Mucosa of rectum (tissue), 2 donors: ENCODE measurements at regions not wholly inside any gene's neighbourhood (a gene's known extent, or its start where the extent isn't known, plus 50 kb on each side); places are given as distances from the start of the nearest gene placed in this dataset.
"Not testable (repeated sequence)": the region's sequence is repeated elsewhere in the genome, so short reads cannot be mapped to it uniquely, and the experiment has no call there.

Experiments used
- H3K27ac ChIP-seq, 2 donors: one replicate each; pipeline ENCODE4 v1.7.0; 2013; ENCODE audit warnings: inconsistent platforms in 2 of 2, low read depth in 2 of 2, low read length in 2 of 2
- H3K27me3 ChIP-seq, 2 donors: one replicate each; pipeline ENCODE4 v1.7.0; 2013; ENCODE audit warnings: low read length in 2 of 2; ENCODE audit not compliant: control insufficient read depth in 2 of 2, insufficient read depth in 2 of 2
- H3K36me3 ChIP-seq, 2 donors: one replicate each; pipeline ENCODE4 v1.7.0; 2013; ENCODE audit warnings: low read length in 2 of 2; ENCODE audit not compliant: control insufficient read depth in 2 of 2, insufficient read depth in 2 of 2
- H3K4me1 ChIP-seq, 2 donors: one replicate each; pipeline ENCODE4 v1.7.0; 2013; ENCODE audit warnings: low read length in 2 of 2, mild to moderate bottlenecking in 1 of 2; ENCODE audit not compliant: control insufficient read depth in 2 of 2, insufficient read depth in 2 of 2
- H3K4me3 ChIP-seq, 2 donors: one replicate each; pipeline ENCODE4 v1.7.0; 2013; ENCODE audit warnings: low read length in 2 of 2
- H3K9ac ChIP-seq, 2 donors: one replicate each; pipeline ENCODE4 v1.7.0; 2013; ENCODE audit warnings: low read length in 2 of 2, low read depth in 1 of 2, mild to moderate bottlenecking in 1 of 2
- H3K9me3 ChIP-seq, 2 donors: one replicate each; pipeline ENCODE4 v1.7.0; 2013; ENCODE audit warnings: low read length in 2 of 2; ENCODE audit not compliant: control insufficient read depth in 2 of 2
- donor health status: healthy.
- donor health status: Normal muscosa, but diverticular disease.

DNA sequence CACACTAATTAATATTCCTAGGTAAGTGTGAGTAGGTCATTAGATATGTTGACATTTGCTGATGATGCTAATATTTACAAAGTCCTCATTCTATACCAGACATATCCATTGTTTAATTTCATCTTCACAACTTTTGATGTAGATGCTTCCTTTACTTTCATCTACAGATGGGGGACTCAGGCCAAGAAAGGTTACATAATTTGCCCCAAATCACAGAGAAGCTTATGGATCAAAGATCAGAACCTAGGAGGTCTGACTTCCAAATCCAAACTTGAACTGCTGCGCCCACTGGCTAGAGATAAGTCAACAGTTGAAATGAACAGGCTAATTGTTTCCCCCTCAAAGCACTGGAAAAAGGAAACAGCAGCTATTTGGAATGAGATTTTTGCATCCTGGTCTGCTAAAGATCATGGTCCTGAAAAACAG is 95.6 kb upstream of the TMEM178A start:
- no peaks in the 10 kb centered on the region for H3K4me1 ChIP-seq
- no peaks in the 10 kb centered on the region for H3K36me3 ChIP-seq
- no peak overlapping the region for H3K9ac ChIP-seq
- no peak overlapping the region for H3K27ac ChIP-seq
- H3K4me3 ChIP-seq, result no peak overlapping the region
- no peaks in the 10 kb centered on the region for H3K27me3 ChIP-seq
- H3K9me3 ChIP-seq, result no peaks in the 10 kb centered on the region

DNA sequence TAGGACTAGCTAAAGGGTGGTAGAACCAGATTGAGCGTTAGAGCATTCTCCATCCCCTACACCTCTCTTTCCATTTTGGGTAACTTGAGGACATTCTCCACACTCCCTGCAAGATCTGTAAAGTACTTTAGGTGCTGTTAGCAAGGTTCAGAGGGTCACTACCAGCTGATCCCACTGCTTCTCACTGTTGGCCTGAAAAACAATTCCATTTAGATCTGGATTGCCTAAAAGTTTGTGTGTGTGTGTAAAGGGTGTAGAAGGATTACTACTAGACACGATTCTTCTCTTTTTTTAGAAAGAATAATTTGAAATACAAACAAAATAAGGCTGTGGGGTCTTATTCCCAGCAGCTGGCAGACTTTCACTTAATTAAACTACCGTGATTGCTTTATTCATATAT is 95.1 kb upstream of the TMEM178A start:
- H3K4me3 ChIP-seq, result no peak overlapping the region
- H3K9ac ChIP-seq, result no peak overlapping the region
- H3K9me3 ChIP-seq, result no peaks in the 10 kb centered on the region
- H3K36me3 ChIP-seq, result no peaks in the 10 kb centered on the region
- no peak overlapping the region for H3K27ac ChIP-seq
- H3K4me1 ChIP-seq, result no peaks in the 10 kb centered on the region
- H3K27me3 ChIP-seq, result no peaks in the 10 kb centered on the region

DNA sequence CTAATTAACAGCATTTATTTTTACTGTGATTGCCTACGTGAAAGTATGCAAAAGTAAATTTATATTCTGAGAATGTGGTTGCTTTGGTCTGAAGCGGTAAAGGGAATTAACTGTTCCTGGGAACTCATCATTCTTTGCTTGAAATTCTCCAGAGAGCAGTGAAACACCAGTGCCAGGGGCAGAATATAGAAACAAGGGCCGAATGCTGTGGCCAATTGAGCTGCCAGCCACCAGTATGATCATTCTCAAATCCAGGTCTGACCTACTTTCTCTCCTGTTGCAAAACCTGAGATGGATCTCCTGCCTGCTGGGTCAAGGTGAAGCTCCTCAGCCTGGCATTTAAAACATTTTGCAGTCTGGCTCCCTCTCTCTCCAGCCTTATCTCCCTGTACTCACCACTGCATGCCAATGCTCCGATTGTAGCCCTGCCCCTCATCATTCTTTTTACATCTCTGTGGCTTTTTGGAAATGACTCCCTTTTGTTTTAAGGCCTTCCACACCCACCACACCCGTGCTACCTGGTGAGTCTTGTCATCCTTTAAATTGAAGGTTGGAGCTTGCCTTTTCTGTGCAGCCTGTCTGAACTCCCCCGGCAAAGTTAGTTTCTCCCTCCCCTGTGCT is 94.5 kb upstream of the TMEM178A start:
- H3K27ac ChIP-seq, result no peak overlapping the region
- H3K36me3 ChIP-seq, result no peaks in the 10 kb centered on the region
- no peak overlapping the region for H3K9ac ChIP-seq

DNA sequence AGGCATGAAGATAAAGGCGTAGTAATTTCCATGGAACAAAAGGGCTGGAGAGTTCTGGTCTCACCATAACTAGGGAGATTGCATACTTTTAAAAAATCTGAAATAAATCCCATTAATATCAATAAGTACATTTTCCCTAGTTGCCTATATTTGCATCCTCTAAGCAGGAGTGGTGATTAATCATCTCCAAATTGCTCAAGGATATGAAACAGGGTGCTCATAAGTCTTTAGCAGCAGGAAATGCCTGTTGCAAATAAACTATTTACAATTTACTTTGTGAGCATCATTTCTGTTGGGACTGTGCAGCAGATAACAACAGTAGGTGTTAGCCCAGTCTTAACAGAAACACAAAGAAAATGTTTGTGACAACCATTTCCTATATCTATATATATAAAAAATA is 92.4 kb upstream of the TMEM178A start:
- H3K4me3 ChIP-seq, result no peak overlapping the region
- no peaks in the 10 kb centered on the region for H3K4me1 ChIP-seq
- H3K27ac ChIP-seq, result no peak overlapping the region
- H3K9ac ChIP-seq, result no peak overlapping the region
- H3K36me3 ChIP-seq, result no peaks in the 10 kb centered on the region
- H3K9me3 ChIP-seq, result no peaks in the 10 kb centered on the region
- H3K27me3 ChIP-seq, result no peaks in the 10 kb centered on the region

More for the DNA sequence above, 94.5 kb upstream of the TMEM178A start:
- Histone ChIP-seq H3K4me1 (no peaks in the 10 kb centered on the region), H3K4me3 (no peak overlapping the region), H3K27me3 (no peaks in the 10 kb centered on the region), H3K9me3 (no peaks in the 10 kb centered on the region)

DNA sequence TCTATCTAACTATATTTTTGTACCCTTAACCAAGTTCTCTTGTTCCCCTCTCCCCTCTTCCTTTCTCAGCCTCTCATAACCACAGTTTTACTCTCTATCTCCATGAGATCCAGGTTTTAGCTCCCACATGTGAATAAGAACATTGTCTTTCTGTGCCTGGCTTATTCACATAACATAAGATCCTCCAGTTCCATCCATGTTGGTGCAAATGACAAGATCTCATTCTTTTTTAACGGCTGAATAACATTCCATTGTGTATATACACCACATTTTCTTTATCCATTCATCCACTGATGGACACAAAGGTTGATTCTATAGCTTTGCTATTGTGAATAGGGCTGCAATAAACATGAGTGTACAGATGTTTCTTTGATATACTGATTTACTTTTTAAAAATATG is 83.9 kb upstream of the TMEM178A start:
- H3K9ac ChIP-seq, result no peak overlapping the region
- no peak overlapping the region for H3K27ac ChIP-seq
- no peak overlapping the region for H3K4me3 ChIP-seq
- H3K9me3 ChIP-seq, result no peaks in the 10 kb centered on the region
- no peaks in the 10 kb centered on the region for H3K27me3 ChIP-seq
- no peaks in the 10 kb centered on the region for H3K36me3 ChIP-seq
- H3K4me1 ChIP-seq, result no peaks in the 10 kb centered on the region

DNA sequence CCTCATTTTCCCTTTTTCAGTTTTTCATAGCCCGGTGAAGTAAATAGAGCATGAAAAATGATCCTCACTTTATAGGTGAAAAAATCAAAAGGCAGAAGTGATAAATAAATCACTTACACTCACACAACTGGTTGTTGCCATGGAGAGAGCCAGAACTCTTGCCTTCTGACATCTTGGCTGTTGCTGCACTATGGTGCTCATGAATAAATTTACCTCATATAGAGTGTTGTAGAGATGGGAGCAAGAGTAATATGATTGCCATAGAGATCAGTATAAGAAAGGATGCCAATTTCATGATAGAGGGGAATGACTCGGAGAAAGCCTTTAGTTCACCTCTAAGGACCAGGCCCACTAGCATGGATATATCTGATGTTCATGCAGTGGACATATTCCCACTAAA is 82.5 kb upstream of the TMEM178A start:
- Histone ChIP-seq H3K9me3 (no peaks in the 10 kb centered on the region), H3K4me1 (no peaks in the 10 kb centered on the region), H3K27me3 (no peaks in the 10 kb centered on the region), H3K9ac (no peak overlapping the region), H3K27ac (no peak overlapping the region), H3K36me3 (no peaks in the 10 kb centered on the region), H3K4me3 (no peak overlapping the region)

DNA sequence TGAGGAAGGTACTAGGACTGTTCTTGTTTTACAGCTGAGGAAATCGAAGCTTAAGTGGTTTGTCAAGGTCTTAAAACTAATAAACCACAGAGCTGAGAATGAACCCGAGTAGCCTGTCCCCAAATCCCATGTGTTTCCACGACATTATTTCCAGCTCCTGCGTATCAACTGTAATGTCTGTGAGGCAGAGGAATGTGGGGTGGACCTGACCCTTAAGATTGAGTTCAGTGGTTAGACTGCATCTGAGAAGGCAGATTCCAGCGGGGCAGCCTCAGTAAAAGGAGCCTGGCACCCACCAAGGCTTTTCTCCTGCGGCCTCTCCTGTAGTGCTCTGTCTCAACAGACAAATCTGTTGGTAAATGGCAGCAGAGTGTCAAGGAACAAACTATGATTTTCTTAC is 81.9 kb upstream of the TMEM178A start:
- Histone ChIP-seq H3K36me3 (no peaks in the 10 kb centered on the region), H3K4me1 (no peaks in the 10 kb centered on the region), H3K9me3 (no peaks in the 10 kb centered on the region), H3K27ac (no peak overlapping the region), H3K27me3 (no peaks in the 10 kb centered on the region), H3K4me3 (no peak overlapping the region), H3K9ac (no peak overlapping the region)

DNA sequence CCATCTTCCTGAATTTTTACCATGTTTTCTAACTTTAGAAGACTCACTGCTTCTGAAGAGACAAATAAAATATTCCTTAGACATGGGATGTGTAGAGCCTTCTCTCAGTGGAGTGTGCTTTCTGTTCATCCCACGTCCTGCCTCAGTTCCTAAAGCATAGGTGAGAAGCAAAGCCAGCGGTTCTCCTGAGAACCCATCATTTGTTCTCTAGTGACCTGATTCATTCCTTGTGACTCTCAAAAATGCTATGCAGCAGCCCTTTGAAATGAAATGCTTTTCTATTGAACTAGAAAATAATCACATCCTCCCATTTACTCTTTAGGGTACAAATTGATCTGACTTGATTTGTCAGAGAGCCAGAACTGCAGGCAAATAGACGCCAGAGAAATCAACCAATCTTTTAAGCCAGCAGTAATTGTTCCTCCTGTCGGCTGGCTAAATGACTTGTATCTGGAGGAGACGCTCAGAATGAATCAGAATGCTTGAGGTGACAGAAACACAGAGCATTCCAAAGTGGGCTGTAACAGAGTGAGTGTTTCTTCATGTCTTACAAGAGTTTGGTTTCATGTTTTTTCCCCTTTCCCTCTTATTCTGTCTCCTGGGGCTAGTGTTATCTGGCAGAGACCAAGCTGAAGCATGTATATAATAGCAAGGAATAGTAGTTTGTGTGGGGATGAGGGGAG is 81.3 kb upstream of the TMEM178A start:
- no peaks in the 10 kb centered on the region for H3K4me1 ChIP-seq
- H3K27me3 ChIP-seq, result no peaks in the 10 kb centered on the region
- no peak overlapping the region for H3K27ac ChIP-seq
- H3K9ac ChIP-seq, result no peak overlapping the region
- H3K9me3 ChIP-seq, result no peaks in the 10 kb centered on the region
- H3K36me3 ChIP-seq, result no peaks in the 10 kb centered on the region
- H3K4me3 ChIP-seq, result no peak overlapping the region

DNA sequence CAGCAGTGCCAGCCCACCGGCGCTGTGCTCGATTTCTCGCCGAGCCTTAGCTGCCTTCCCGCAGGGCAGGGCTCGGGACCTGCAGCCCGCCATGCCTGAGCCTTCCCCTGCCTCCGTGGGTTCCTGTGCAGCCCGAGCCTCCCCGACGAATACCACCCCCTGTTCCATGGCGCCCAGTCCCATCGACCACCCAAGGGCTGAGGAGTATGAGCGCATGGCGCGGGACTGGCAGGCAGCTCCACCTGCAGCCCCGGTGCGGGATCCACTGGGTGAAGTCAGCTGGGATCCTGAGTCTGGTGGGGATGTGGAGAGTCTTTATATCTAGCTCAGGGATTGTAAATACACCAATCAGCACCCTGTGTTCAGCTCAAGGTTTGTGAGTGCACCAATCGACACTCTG is 80.2 kb upstream of the TMEM178A start:
- not testable (repeated sequence) for H3K9ac ChIP-seq, H3K4me3 ChIP-seq, H3K36me3 ChIP-seq, H3K27me3 ChIP-seq, H3K27ac ChIP-seq, H3K4me1 ChIP-seq, H3K9me3 ChIP-seq

DNA sequence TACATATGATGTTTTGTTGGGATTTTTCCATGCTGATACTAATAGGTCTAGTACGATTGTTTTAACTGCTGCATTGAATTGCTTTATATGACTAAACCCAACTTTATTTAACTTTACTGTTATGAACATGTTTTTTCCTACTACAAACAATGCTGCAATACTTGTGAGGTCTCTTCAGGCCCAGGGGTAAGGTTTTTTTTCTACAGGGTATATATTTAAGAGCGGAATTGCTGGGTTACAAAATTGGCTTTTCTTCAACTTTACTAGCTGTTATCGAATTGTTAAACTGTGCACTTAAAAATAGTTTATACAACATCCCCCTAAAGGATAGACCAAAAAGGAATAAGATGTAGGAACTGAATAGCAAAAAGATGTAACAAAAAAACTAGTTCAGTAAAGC is 78.5 kb upstream of the TMEM178A start:
- no peak overlapping the region for H3K9ac ChIP-seq
- H3K9me3 ChIP-seq, result no peaks in the 10 kb centered on the region
- H3K27ac ChIP-seq, result no peak overlapping the region
- no peaks in the 10 kb centered on the region for H3K36me3 ChIP-seq
- no peaks in the 10 kb centered on the region for H3K27me3 ChIP-seq
- no peaks in the 10 kb centered on the region for H3K4me1 ChIP-seq
- no peak overlapping the region for H3K4me3 ChIP-seq
